Peyer's patch (tissue), 4 donors: ENCODE measurements at regions not wholly inside any gene's neighbourhood (a gene's known extent, or its start where the extent isn't known, plus 50 kb on each side); places are given as distances from the start of the nearest gene placed in this dataset.

ENCODE experiments used
- CTCF ChIP-seq, 6 experiments: fragments of 450-650 bp in 4 of 6; fragments of 200-600 bp in 2 of 6; sonication (generic) in 1 of 6; IDR thresholded peaks; one replicate each; pipeline ENCODE4 v1.5.1; 2017 to 2019; ENCODE audit warnings: antibody characterized with exemption in 6 of 6, mild to moderate bottlenecking in 3 of 6, moderate library complexity in 1 of 6
- POLR2A ChIP-seq, 2 donors: fragments of 450-650 bp; IDR thresholded peaks; one replicate each; pipeline ENCODE4 v1.5.1; 2017; ENCODE audit warnings: antibody characterized with exemption in 2 of 2, mild to moderate bottlenecking in 2 of 2, moderate library complexity in 2 of 2

GRCh38 chr10:75305675-75306074 lies 69.9 kb upstream of the COMTD1 start:
- TF ChIP-seq CTCF (IDR thresholded peaks at IDR 0.05): no peak
- TF ChIP-seq POLR2A (IDR thresholded peaks at IDR 0.05): no peak
